Heart right ventricle (tissue), 16 donors: ENCODE measurements at regions not wholly inside any gene's neighbourhood (a gene's known extent, or its start where the extent isn't known, plus 50 kb on each side); places are given as distances from the start of the nearest gene placed in this dataset.
A peak's percentile ranks its signal among the peaks of the same experiment; 100 is the strongest.

Source experiments
- ATAC-seq, 8 donors: fragments of 200-7000 bp; cut with Tn5 transposase; one replicate each; pipeline ENCODE4 v1.9.1; 2020; ENCODE audit warnings: mild to moderate bottlenecking in 8 of 8, moderate library complexity in 8 of 8, moderate number of reproducible peaks in 1 of 8
- DNase-seq, 2 donors: peaks; one replicate each; pipeline ENCODE4 v3.0.0-alpha.2; 2020
- H3K27ac ChIP-seq, 10 donors: fragments of 200-600 bp; sonication (generic) in 2 of 10; one replicate each; pipeline versions ENCODE4 v1.5.0 to v1.8.0; 2020 to 2022; ENCODE audit warnings: mild to moderate bottlenecking in 3 of 10
- H3K27me3 ChIP-seq, 7 donors: fragments of 200-600 bp; one replicate each; pipeline ENCODE4 v1.8.0; 2021 to 2022; ENCODE audit warnings: mild to moderate bottlenecking in 2 of 7
- H3K36me3 ChIP-seq, 9 donors: fragments of 200-600 bp; sonication (generic) in 1 of 9; one replicate each; pipeline versions ENCODE4 v1.5.0 to v1.8.0; 2020 to 2022; ENCODE audit warnings: mild to moderate bottlenecking in 2 of 9
- H3K4me1 ChIP-seq, 9 donors: fragments of 200-600 bp; sonication (generic) in 1 of 9; one replicate each; pipeline versions ENCODE4 v1.5.0 to v1.8.0; 2020 to 2022; ENCODE audit warnings: mild to moderate bottlenecking in 4 of 9
- H3K4me3 ChIP-seq, 10 donors: fragments of 200-600 bp; sonication (generic) in 2 of 10; one replicate each; pipeline versions ENCODE4 v1.5.0 to v1.8.0; 2020 to 2022; ENCODE audit warnings: mild to moderate bottlenecking in 7 of 10, moderate library complexity in 2 of 10
- H3K9me3 ChIP-seq, 11 donors: fragments of 200-600 bp in 10 of 11; sonication (generic) in 2 of 11; one replicate each; pipeline versions ENCODE4 v1.5.0 to v1.8.0; 2013 to 2022; ENCODE audit warnings: mild to moderate bottlenecking in 2 of 11, control low read depth in 1 of 11, moderate library complexity in 1 of 11
- WGBS, 2 donors: extraction: QIAGEN DNeasy Blood & Tissue Kit; methylation state at CpG; one replicate each; pipeline ENCODE4 v1.1.7; 2013; ENCODE audit warnings: inconsistent platforms in 1 of 2; 5-methylcytosine and 5-hydroxymethylcytosine counted together
- intact Hi-C, 10 donors: fragments of 100-400 bp; cut with DNase I; formaldehyde crosslinking; loops; one replicate each; pipeline versions ENCODE4 v1.11.1 to v1.14.2; 2022
- TF ChIP-seq, protein P1 (sequence below), 9 donors: fragments of 200-600 bp; sonication (generic) in 2 of 9; IDR thresholded peaks; one replicate each; pipeline versions ENCODE4 v1.5.0 to v1.8.0; 2021 to 2022; ENCODE audit warnings: antibody characterized with exemption in 9 of 9, mild to moderate bottlenecking in 5 of 9, moderate library complexity in 1 of 9
- donor health status: Arrhythmogenic right ventricular cardiomyopathy.
- donor health status: ischemic (EF 13 %, LVEDD 7.1; RV severe dilation, severe dysfunction).
- donor health status: healthy with polysubstance abuse.
- donor health status: DM: no; HTN: yes; CAD: no.
- donor health status: DM: no; HTN: no; CAD: no.
- donor health status: ischemic (EF 25% LVEDD 6.9; RV normal size, moderate dysfunction).
- donor health status: ischemic (EF 25% LVEDD 5.7; RV mildly dilated, moderate dysfunction).
- donor health status: healthy.
- donor health status: DM: yes; HTN: yes; CAD: no.
- donor health status: Ischemic cardiomyopathy.
- donor health status: ischemic (EF 35%, LVEDD 5.7; RV mildly dilated, moderate dysfunction).
- donor health status: nonischemic (EF 11% LVEDD 7.7; RV severe dilation, severe dysfunction).
- donor health status: DM: yes; HTN: yes; CAD: no.
- donor health status: PGD.
- donor health status: ischemic (EF 29% LVEDD 5.4; RV normal size, mild dysfunction).
- donor health status: nonischemic (EF 23%, LVEDD 6.1; RV moderate dilation, normal function).

DNA sequence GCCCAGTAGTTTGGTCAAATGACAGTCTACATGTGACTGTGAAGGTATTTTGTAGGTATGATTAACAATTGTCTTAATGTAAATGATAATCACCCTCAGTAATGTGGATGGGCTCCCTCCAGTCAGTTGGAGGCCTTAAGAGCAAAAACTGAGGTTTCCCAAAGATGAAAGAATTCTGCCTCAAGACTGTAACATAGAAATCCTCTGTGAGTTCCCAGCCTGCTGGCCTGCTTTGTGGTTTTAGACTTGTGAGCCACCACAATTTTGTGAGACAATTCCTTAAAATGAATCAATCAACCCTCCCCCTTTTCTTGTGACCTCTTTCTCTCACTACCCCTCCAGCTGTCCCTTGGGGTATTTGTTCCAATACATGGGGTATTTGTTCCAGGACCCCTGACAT lies 226.4 kb upstream of the DPYD start:
- no peaks in the 10 kb centered on the region for H3K4me1 ChIP-seq
- no peak overlapping the region for H3K4me3 ChIP-seq
- H3K27me3 ChIP-seq, result no peaks in the 10 kb centered on the region
- DNase-seq (no peak), ATAC-seq (no peak)
- TF ChIP-seq, protein P1, sequence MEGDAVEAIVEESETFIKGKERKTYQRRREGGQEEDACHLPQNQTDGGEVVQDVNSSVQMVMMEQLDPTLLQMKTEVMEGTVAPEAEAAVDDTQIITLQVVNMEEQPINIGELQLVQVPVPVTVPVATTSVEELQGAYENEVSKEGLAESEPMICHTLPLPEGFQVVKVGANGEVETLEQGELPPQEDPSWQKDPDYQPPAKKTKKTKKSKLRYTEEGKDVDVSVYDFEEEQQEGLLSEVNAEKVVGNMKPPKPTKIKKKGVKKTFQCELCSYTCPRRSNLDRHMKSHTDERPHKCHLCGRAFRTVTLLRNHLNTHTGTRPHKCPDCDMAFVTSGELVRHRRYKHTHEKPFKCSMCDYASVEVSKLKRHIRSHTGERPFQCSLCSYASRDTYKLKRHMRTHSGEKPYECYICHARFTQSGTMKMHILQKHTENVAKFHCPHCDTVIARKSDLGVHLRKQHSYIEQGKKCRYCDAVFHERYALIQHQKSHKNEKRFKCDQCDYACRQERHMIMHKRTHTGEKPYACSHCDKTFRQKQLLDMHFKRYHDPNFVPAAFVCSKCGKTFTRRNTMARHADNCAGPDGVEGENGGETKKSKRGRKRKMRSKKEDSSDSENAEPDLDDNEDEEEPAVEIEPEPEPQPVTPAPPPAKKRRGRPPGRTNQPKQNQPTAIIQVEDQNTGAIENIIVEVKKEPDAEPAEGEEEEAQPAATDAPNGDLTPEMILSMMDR (IDR thresholded peaks at IDR 0.05), result no peak
- no peak overlapping the region for H3K27ac ChIP-seq
- intact Hi-C loops, result no loop called here
- peaks cover 0 to 29% (median 9%) of the 10 kb centered on the region in 11 donors for H3K9me3 ChIP-seq
- no peaks in the 10 kb centered on the region for H3K36me3 ChIP-seq

DNA sequence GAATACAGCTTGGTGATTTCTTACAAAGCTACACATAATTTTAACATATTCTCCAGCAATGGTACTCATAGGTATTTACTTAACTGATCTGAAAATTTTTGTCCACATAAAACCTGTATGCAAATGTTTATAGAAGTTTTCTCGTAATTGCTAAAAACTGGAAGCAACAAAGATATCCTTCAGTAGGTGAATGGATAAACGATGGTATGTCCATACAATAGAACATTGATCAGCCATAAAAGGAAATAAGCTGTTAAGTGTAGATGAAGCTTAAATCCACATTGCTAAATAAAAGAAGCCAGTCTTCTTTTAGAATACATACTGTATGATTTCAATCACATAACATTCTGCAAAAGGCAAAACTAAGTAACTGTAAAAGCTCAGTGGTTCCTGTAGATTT lies 224.8 kb upstream of the DPYD start:
- H3K4me3 ChIP-seq, result no peak overlapping the region
- peaks cover 0 to 18% (median 0%) of the 10 kb centered on the region in 11 donors for H3K9me3 ChIP-seq
- 83% methylated on average over 2 of the region's 2 CpGs for WGBS, 2 donors
- TF ChIP-seq, protein P1 (IDR thresholded peaks at IDR 0.05), result no peak
- H3K4me1 ChIP-seq, result no peaks in the 10 kb centered on the region
- no peak overlapping the region for H3K27ac ChIP-seq
- intact Hi-C loops, result no loop called here
- ATAC-seq, result no peak
- no peak for DNase-seq
- no peaks in the 10 kb centered on the region for H3K36me3 ChIP-seq
- no peaks in the 10 kb centered on the region for H3K27me3 ChIP-seq

DNA sequence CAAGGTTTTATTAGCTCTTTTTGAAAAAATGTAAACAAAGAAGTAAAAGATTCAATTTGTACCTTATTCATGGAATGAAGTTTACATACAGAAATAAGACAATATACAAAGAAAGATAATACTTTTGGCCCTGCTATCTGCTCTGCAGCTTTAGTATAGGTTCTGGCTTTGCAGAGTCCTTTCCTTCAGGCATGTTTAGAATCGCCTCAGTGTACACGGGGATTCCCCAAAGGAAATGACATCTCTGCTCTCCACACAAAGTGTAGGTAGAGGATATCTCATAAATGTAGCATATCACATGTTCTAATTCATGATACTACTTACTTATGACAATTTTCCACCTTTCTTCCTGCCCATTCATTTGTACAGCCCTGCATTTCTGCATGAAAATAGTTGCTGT lies 222.6 kb upstream of the DPYD start:
- H3K36me3 ChIP-seq, result no peaks in the 10 kb centered on the region
- H3K27ac ChIP-seq, result no peak overlapping the region
- no peaks in the 10 kb centered on the region for H3K27me3 ChIP-seq
- WGBS, 2 donors, result 61 to 73% methylated on average over 2 of the region's 2 CpGs
- peaks cover 0 to 2% (median 0%) of the 10 kb centered on the region in 11 donors for H3K9me3 ChIP-seq
- intact Hi-C loops, result no loop called here
- TF ChIP-seq, protein P1 (IDR thresholded peaks at IDR 0.05), result no peak
- H3K4me1 ChIP-seq, result no peaks in the 10 kb centered on the region
- DNase-seq, result no peak
- ATAC-seq, result no peak
- H3K4me3 ChIP-seq, result no peak overlapping the region

DNA sequence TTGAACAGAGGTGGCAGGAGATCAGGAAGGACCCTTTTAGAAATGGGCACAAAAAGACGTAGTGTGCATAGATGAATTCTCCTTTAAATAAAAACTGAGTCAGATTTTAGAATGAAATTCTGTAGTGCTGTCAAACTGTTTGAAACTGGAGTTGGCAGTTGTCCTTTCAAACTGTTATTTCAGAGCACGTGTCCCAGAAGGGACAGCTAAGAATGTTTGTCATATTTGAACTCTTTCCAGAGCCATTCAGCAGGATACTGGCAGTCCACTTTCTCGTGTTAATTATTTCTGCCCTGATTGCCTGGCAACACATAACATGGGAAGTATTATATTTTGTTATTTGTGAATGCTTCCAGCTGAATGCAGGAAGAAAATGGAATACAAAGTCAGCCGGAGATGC lies 212.3 kb upstream of the DPYD start:
- peak in 6 of 8 donors; percentile 83 to 95 (median 88) for ATAC-seq
- intact Hi-C loops, result no loop called here

More for the DNA sequence above, 212.3 kb upstream of the DPYD start:
- TF ChIP-seq, protein P1 (IDR thresholded peaks at IDR 0.05), result no peak
- H3K9me3 ChIP-seq, result no peaks in the 10 kb centered on the region
- DNase-seq, result peak in 1 of 2 donors; percentile 6
- no peak overlapping the region for H3K27ac ChIP-seq
- no peaks in the 10 kb centered on the region for H3K27me3 ChIP-seq
- no peaks in the 10 kb centered on the region for H3K36me3 ChIP-seq
- H3K4me3 ChIP-seq, result no peak overlapping the region
- H3K4me1 ChIP-seq, result peaks cover 0 to 10% (median 0%) of the 10 kb centered on the region in 9 donors
- WGBS, 2 donors, result 22 to 33% methylated on average over 4 of the region's 4 CpGs
